HG03469 (cell line): ENCODE measurements at regions not wholly inside any gene's neighbourhood (a gene's known extent, or its start where the extent isn't known, plus 50 kb on each side); places are given as distances from the start of the nearest gene placed in this dataset.
"Not testable (repeated sequence)": the region's sequence is repeated elsewhere in the genome, so short reads cannot be mapped to it uniquely, and the experiment has no call there.

ENCODE experiments used
- ATAC-seq: cut with Tn5 transposase; IDR thresholded peaks from one replicate; pipeline ENCODE4 v1.9.1; 2021; ENCODE audit warnings: mild to moderate bottlenecking, moderate library complexity, moderate number of reproducible peaks; ENCODE audit not compliant: unreplicated experiment

DNA sequence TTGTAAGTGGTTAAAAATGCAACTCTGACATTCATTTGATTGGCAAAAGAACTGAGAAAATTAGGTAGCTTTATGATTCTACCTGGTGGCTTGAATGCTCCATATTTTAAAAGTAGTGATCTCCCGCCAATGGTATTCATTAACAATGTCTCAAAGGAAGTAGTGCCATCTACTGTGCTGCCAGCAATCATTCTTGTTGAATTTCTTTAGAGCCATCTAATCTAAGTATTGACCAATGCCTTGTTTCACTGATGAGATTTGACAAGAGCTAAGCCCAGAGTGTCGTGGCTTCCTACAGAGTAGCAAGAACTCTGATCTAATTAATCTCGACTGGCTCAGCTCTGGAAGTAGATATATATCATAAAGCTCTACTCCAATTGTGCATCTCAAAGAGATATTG, 696.7 kb downstream of the C6orf118 start:
- no peak for ATAC-seq

GRCh38 chr6:164610859-164611258, 698.5 kb downstream of the C6orf118 start:
- ATAC-seq = not testable (repeated sequence)

DNA sequence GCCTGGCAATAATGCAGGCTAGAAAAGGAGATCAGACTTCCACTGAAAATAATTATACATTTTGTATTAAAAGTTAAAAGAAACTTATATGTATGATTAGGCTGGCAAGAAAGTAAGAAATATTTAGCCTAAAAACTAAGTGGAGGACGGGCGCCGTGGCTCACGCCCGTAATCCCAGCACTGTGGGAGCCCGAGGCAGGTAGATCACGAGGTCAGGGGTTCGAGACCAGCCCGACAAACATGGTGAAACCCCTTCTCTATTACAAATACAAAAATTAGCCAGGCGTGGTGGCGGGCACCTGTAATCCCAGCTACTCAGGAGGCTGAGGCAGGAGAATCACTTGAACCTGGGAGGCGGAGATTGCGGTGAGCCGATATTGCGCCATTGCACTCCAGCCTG, 707.0 kb downstream of the C6orf118 start:
- not testable (repeated sequence) for ATAC-seq

DNA sequence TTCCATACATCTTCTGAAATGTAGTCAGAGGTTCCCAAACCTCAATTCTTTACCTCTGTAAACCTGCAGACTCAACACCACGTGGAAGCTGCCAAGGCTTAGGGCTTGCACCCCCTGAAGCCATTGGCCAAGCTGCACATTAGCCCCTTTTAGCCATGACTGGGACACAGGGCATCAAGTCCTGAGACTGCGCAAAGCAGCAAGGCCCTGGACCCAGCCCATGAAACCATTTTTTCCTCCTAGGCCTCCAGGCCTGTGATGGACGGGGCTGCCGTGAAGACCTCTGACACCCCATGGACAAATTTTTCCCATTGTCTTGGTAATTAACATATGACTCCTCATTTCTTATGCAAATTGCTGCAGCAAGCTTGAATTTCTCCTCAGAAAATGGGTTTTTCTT, 727.8 kb downstream of the C6orf118 start:
- no peak for ATAC-seq

- no peak for ATAC-seq
These were observed 730.4 kb downstream of the C6orf118 start for GRCh38 chr6:164579035-164579434.

DNA sequence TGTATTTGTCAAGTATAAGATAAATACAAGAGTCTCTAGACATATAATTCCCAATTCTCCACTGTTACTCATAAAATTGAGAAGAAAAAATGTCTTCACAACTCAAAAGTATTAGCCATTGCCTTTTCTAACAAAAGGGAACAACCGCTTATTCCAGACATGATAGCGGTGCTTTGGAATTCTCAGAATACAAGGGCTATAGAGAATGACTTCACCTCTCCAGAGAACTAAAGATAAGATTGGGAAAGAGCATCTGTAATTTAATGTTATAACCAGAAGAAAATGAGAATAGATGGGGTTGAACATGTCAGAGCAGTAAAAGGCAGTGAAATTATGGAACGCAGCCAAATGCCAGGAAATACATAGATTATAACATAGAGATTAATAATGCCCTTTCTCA, 730.8 kb downstream of the C6orf118 start:
- ATAC-seq = no peak

GRCh38 chr6:164570801-164571200, 738.6 kb downstream of the C6orf118 start:
- ATAC-seq = no peak

GRCh38 chr6:164569509-164569908, 739.9 kb downstream of the C6orf118 start:
- no peak for ATAC-seq

GRCh38 chr6:164563924-164564323, 745.5 kb downstream of the C6orf118 start:
- no peak for ATAC-seq

- ATAC-seq = no peak
These were observed 747.7 kb downstream of the C6orf118 start for GRCh38 chr6:164561656-164562055.

DNA sequence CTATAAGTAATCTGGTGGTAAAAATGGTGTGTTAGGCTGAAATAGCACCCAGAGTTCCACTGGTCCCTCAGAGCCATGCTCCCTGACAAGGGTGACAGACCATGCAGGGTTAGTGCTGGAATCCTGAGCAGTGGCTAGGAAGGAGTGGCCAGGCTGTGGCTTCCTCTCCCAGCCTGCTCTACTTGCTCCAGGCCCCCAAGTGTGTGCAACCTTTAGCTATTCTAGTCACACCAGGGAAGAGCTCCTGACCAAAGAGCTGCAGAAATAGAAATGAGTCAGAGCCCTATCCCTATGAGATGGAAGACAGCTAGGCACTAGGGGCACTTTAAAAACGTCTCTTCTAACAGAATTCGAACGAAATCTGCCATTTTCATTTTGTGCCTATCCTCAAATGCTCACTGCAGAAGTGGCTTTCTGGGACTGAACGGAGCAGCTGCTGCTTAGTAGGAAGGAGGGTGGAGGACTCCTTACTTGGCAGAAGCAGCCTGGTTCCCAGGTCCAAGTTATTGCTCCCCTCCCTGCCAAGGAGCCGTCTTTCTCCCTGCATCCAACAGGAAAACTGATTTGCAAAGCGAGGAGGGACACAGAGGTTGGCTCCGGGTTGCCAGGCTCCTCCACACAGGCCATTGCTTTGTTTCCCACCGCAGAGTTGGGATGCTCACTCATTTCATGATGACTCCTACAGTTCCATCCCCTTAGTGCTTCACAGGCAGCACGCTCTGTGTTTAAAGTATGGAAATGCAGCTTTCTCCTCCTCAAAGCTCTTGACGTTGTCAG, 754.5 kb downstream of the C6orf118 start:
- no peak for ATAC-seq

DNA sequence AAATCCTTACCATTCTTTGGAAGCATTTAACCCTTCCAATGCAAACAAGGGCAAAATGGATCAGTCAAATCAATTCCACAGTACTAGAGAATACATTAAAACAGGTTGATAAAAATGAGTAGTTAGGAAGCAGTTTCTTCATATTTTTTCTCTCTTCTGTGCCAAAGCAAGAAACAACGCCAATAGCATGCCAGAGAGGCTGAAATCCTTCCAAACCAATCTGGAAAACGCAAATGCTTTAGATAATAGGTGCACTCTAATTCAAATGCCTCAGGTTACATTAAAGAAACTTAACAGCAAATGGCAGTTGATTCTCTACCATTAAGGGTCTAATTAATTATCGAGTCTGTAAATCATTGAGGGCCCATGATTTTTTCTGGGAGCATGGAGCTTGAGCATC, 755.2 kb downstream of the C6orf118 start:
- ATAC-seq = no peak

DNA sequence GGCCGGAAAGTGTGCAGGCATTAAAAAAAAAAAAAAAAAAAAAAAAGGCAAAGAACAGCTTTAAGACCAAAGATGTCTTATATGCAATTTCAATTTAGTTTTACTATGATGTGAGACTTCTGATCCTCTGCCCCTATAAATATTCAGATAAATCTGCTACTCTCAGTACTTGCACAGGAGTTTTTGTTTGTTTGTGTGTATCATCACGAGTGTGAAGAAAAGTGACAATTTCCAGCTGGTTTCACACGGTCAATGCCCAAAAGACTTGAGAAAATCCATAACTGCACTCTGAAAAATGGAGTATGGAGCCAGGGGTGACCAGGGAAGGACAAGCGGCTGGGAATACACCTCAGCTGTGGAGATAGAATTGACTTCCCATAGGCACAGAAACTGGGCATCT, 757.7 kb downstream of the C6orf118 start:
- no peak for ATAC-seq

- ATAC-seq = no peak
These were observed 762.3 kb downstream of the C6orf118 start for GRCh38 chr6:164547076-164547475.

DNA sequence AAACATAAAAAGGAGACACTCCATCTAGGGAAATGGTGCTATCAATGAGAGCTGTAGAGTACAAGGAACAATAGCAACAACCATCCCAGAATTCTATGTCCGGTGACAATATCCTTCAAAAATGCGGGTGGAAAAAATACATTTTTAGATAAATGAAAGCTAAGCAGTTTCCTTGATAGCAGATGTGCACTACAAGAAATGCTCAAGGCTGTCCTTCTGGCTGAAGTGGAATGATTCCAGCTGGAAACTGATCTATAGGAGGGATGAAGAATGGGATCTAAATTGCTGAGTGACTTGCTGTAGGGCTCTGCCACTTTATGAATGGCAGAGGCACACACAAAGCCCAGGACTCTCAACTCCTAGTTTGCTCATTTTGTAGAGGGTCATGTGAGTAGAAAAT, 763.1 kb downstream of the C6orf118 start:
- no peak for ATAC-seq

DNA sequence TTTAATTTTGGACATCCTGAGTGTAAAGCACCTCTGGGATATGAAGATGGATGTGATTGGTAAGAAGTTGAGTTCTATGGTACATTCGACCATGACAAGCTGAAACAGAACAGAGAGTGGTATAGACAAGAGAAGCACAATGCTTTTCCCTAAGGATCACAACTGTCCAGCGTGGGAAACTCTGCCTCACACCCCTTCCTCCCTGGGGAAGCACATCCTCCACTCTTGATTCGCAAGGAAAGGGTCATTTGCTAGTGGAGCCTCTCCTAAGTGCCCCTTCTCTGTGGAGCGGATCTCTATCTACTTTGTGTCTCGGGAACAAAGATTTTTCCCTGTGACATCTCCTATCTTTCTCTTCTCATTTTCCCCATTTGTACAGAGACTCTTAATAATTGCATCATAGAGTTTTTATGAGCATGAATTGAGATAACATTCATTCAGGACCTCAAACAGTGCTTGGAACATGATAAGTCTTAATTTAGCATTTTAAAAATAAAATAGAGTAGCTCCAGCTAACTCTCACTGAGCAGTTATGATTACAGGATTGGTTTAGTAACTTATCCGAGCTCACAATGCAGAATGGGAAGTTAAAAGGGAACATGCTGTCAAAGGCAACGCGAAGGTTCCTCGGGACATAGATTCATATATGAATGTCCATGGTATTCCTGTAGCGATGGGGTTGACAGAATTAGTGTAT, 775.2 kb downstream of the C6orf118 start:
- ATAC-seq = no peak

- no peak for ATAC-seq
These were observed 776.4 kb downstream of the C6orf118 start for GRCh38 chr6:164533045-164533362.

DNA sequence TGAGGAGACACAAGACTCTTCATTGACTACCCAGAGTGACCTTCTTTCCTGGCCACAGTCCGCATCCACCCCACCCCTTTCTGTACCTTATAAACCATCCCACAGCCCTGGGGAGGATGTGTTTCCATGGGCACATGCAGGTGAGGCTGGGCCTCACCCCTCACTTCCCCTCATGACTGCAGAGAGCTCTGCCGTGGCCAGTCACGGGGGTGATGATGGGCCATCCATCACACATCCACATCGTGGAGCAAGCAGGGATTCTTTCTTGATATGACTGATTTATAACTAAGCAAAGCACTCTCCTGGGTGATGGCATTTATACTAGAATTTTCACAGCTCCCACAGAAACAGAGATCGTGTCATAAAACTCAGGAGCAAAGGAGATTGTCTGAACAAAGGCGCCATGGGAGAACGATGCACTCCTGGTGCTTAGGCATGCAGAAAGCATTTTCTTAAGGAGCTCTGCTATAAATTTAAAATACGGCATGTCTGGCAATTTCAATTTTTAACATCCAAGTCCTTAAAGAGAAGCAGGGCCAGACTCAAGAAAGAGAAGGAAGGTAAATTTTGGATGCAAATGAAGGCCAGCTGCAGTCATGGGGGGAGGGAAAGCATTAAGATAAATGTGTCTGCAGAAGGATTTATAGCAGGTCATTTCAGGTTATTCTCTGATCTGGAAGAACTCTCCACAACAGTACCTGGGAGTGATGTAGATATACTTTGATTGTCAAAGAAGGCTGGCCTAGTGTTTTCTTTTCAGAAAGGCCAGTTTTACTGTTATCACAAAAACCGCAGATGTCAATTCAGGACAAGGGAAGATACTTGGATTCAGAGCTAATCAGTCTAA, 777.0 kb downstream of the C6orf118 start:
- no peak for ATAC-seq

- ATAC-seq = no peak
These were observed 777.7 kb downstream of the C6orf118 start for GRCh38 chr6:164531736-164532135.

DNA sequence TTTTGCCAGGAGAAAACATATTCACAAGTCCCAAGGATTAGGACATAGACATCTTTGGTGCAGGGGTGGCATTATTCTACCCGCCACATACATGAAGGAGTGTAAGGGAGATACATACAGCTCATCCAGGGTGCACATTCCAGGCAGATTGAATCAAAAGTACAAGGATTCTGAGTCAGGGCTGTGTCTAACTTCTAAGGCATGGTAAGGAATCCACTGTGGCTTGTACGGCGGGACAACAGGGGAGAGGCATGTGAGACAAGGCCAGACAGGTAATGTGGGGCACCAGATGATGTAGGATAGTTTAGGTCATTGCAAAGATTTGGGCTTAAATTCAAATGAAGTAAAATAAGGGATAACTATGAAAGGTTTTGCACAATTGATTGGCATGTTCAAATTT, 780.9 kb downstream of the C6orf118 start:
- ATAC-seq = no peak

GRCh38 chr6:164523087-164523654, 786.2 kb downstream of the C6orf118 start:
- no peak for ATAC-seq
